ENCODE measurements at regions not wholly inside any gene's neighbourhood (a gene's known extent, or its start where the extent isn't known, plus 50 kb on each side); places are given as distances from the start of the nearest gene placed in this dataset.
"Not testable (repeated sequence)": the region's sequence is repeated elsewhere in the genome, so short reads cannot be mapped to it uniquely, and the experiment has no call there.

GRCh38 chr10:61047788-61048560 lies 104.0 kb upstream of the RHOBTB1 start:
- no peaks in the 10 kb centered on the region for H3K27me3 ChIP-seq
- H3K36me3 ChIP-seq, result no peaks in the 10 kb centered on the region
- H3K4me1 ChIP-seq, result no peaks in the 10 kb centered on the region
- no peak for DNase-seq
- no peak overlapping the region for H3K27ac ChIP-seq
- TF ChIP-seq CTCF (IDR thresholded peaks at IDR 0.05) (no peak), POLR2A (IDR thresholded peaks at IDR 0.05) (no peak)
- intact Hi-C loops (cut with DNase I; ENCODE audit: low total_unique reads), result no loop called here
- H3K9me3 ChIP-seq, result no peaks in the 10 kb centered on the region
- H3K4me3 ChIP-seq, result no peak overlapping the region

GRCh38 chr10:61047081-61047480 lies 103.1 kb upstream of the RHOBTB1 start:
- no peaks in the 10 kb centered on the region for H3K36me3 ChIP-seq
- no peak for DNase-seq
- no peak overlapping the region for H3K27ac ChIP-seq
- no peaks in the 10 kb centered on the region for H3K27me3 ChIP-seq
- intact Hi-C loops (cut with DNase I; ENCODE audit: low total_unique reads), result no loop called here
- H3K4me3 ChIP-seq, result no peak overlapping the region
- TF ChIP-seq CTCF (IDR thresholded peaks at IDR 0.05) (no peak), POLR2A (IDR thresholded peaks at IDR 0.05) (no peak)
- no peaks in the 10 kb centered on the region for H3K4me1 ChIP-seq
- no peaks in the 10 kb centered on the region for H3K9me3 ChIP-seq

- H3K27ac ChIP-seq; intact Hi-C loops (cut with DNase I; ENCODE audit: low total_unique reads); H3K36me3 ChIP-seq; H3K9me3 ChIP-seq; H3K4me1 ChIP-seq; H3K4me3 ChIP-seq; DNase-seq; H3K27me3 ChIP-seq: not testable (repeated sequence)
These were observed 101.5 kb upstream of the RHOBTB1 start for GRCh38 chr10:61045480-61045879.

GRCh38 chr10:61042533-61042932 lies 98.5 kb upstream of the RHOBTB1 start:
- Histone ChIP-seq H3K9me3 (no peaks in the 10 kb centered on the region), H3K4me3 (no peak overlapping the region), H3K27me3 (no peaks in the 10 kb centered on the region), H3K27ac (no peak overlapping the region), H3K4me1 (no peaks in the 10 kb centered on the region), H3K36me3 (no peaks in the 10 kb centered on the region)
- intact Hi-C loops (cut with DNase I; ENCODE audit: low total_unique reads), result no loop called here
- DNase-seq, result no peak
- TF ChIP-seq CTCF (IDR thresholded peaks at IDR 0.05) (no peak), POLR2A (IDR thresholded peaks at IDR 0.05) (no peak)

- Histone ChIP-seq H3K36me3 (no peaks in the 10 kb centered on the region), H3K27ac (no peak overlapping the region), H3K27me3 (no peaks in the 10 kb centered on the region), H3K4me3 (no peak overlapping the region), H3K9me3 (no peaks in the 10 kb centered on the region), H3K4me1 (no peaks in the 10 kb centered on the region)
- DNase-seq, result no peak
- TF ChIP-seq CTCF (IDR thresholded peaks at IDR 0.05), result no peak
- no peak for TF ChIP-seq POLR2A (IDR thresholded peaks at IDR 0.05)
- intact Hi-C loops (cut with DNase I; ENCODE audit: low total_unique reads), result no loop called here
These were observed 96.5 kb upstream of the RHOBTB1 start for GRCh38 chr10:61040399-61041016.

All from uterus (tissue), 3 donors.